RCC 7860 (cell line): ENCODE measurements at regions not wholly inside any gene's neighbourhood (a gene's known extent, or its start where the extent isn't known, plus 50 kb on each side); places are given as distances from the start of the nearest gene placed in this dataset.
A peak's percentile ranks its signal among the peaks of the same experiment; 100 is the strongest.

Source experiments
- DNase-seq: peaks from one replicate; pipeline ENCODE4 v3.0.0-alpha.2; 2015; ENCODE audit warnings: low spot score
- FAIRE-seq: peaks from 2 replicates; lab custom pipeline; 2012; peaks lifted over from hg19 to GRCh38; lab: Jason Lieb, UNC

GRCh38 chr4:188534297-188534696, 395.1 kb downstream of the TRIML1 start:
- no peak for FAIRE-seq
- no peak for DNase-seq

- DNase-seq: no peak
- FAIRE-seq: no peak
These were observed 395.7 kb downstream of the TRIML1 start for GRCh38 chr4:188534917-188535316.

GRCh38 chr4:188536826-188537225, 397.6 kb downstream of the TRIML1 start:
- no peak for DNase-seq
- no peak for FAIRE-seq

- peak; percentile 42 for FAIRE-seq
- DNase-seq: peak; percentile 39
These were observed 411.1 kb downstream of the TRIML1 start for GRCh38 chr4:188550296-188550695.

GRCh38 chr4:188551156-188551555, 411.9 kb downstream of the TRIML1 start:
- FAIRE-seq (no peak), DNase-seq (peak; percentile 3)

GRCh38 chr4:188552741-188553275, 413.6 kb downstream of the TRIML1 start:
- no peak for FAIRE-seq
- no peak for DNase-seq

GRCh38 chr4:188554413-188554812, 415.2 kb downstream of the TRIML1 start:
- DNase-seq (no peak), FAIRE-seq (no peak)

GRCh38 chr4:188573104-188573503, 433.9 kb downstream of the TRIML1 start:
- FAIRE-seq (no peak), DNase-seq (no peak)

GRCh38 chr4:188578657-188579056, 439.4 kb downstream of the TRIML1 start:
- FAIRE-seq (no peak), DNase-seq (no peak)

- FAIRE-seq: no peak
- no peak for DNase-seq
These were observed 456.8 kb downstream of the TRIML1 start for GRCh38 chr4:188596021-188596420.

GRCh38 chr4:188603646-188604045, 464.4 kb downstream of the TRIML1 start:
- FAIRE-seq: no peak

GRCh38 chr4:188606635-188607034, 467.4 kb downstream of the TRIML1 start:
- FAIRE-seq (no peak), DNase-seq (no peak)

More at GRCh38 chr4:188603646-188604045, 464.4 kb downstream of the TRIML1 start:
- DNase-seq: peak; percentile 34

- FAIRE-seq (no peak), DNase-seq (no peak)
These were observed 471.9 kb downstream of the TRIML1 start for GRCh38 chr4:188611143-188611542.

- FAIRE-seq (no peak), DNase-seq (no peak)
These were observed 473.4 kb downstream of the TRIML1 start for GRCh38 chr4:188612659-188613058.

GRCh38 chr4:188613976-188614375, 474.7 kb downstream of the TRIML1 start:
- peak; percentile 13 for DNase-seq

GRCh38 chr4:188619456-188620149, 480.4 kb downstream of the TRIML1 start:
- DNase-seq (no peak), FAIRE-seq (no peak)

More at GRCh38 chr4:188613976-188614375, 474.7 kb downstream of the TRIML1 start:
- FAIRE-seq: peak; percentile 86

GRCh38 chr4:188620608-188621007, 481.4 kb downstream of the TRIML1 start:
- FAIRE-seq (no peak), DNase-seq (no peak)

- FAIRE-seq: no peak
These were observed 484.1 kb downstream of the TRIML1 start for GRCh38 chr4:188623314-188623854.

GRCh38 chr4:188624370-188624769, 485.1 kb downstream of the TRIML1 start:
- DNase-seq: no peak
- FAIRE-seq: no peak

More at GRCh38 chr4:188623314-188623854, 484.1 kb downstream of the TRIML1 start:
- no peak for DNase-seq

GRCh38 chr4:188627892-188628291, 488.7 kb downstream of the TRIML1 start:
- no peak for DNase-seq
- FAIRE-seq: no peak

- no peak for FAIRE-seq
- no peak for DNase-seq
These were observed 500.3 kb downstream of the TRIML1 start for GRCh38 chr4:188639479-188640100.
